ENCODE measurements at regions not wholly inside any gene's neighbourhood (a gene's known extent, or its start where the extent isn't known, plus 50 kb on each side); places are given as distances from the start of the nearest gene placed in this dataset.

- intact Hi-C loops (cut with DNase I; ENCODE audit: low total_unique reads) = no loop called here
- TF ChIP-seq, protein P1, sequence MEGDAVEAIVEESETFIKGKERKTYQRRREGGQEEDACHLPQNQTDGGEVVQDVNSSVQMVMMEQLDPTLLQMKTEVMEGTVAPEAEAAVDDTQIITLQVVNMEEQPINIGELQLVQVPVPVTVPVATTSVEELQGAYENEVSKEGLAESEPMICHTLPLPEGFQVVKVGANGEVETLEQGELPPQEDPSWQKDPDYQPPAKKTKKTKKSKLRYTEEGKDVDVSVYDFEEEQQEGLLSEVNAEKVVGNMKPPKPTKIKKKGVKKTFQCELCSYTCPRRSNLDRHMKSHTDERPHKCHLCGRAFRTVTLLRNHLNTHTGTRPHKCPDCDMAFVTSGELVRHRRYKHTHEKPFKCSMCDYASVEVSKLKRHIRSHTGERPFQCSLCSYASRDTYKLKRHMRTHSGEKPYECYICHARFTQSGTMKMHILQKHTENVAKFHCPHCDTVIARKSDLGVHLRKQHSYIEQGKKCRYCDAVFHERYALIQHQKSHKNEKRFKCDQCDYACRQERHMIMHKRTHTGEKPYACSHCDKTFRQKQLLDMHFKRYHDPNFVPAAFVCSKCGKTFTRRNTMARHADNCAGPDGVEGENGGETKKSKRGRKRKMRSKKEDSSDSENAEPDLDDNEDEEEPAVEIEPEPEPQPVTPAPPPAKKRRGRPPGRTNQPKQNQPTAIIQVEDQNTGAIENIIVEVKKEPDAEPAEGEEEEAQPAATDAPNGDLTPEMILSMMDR (IDR thresholded peaks at IDR 0.05) = no peak
- no peak for TF ChIP-seq POLR2AphosphoS5 (IDR thresholded peaks at IDR 0.05)
- TF ChIP-seq POLR2A (IDR thresholded peaks at IDR 0.05) = no peak
- peaks cover 6% of the 10 kb centered on the region in 2 donors for H3K9me3 ChIP-seq
- no peak overlapping the region for H3K27ac ChIP-seq
- H3K4me3 ChIP-seq = no peak overlapping the region
- peaks cover 0 to 6% of the 10 kb centered on the region in 2 donors for H3K4me1 ChIP-seq
- DNase-seq (ENCODE audit: low spot score in 2 of 2) = no peak
- H3K27me3 ChIP-seq = no peaks in the 10 kb centered on the region
- H3K36me3 ChIP-seq = no peaks in the 10 kb centered on the region
These were observed 128.9 kb downstream of the AQP9 start for GRCh38 chr15:58267051-58267450.

- Histone ChIP-seq H3K4me3 (no peak overlapping the region), H3K36me3 (no peaks in the 10 kb centered on the region), H3K27ac (peak overlapping the region; percentile 48), H3K27me3 (no peaks in the 10 kb centered on the region), H3K9me3 (peaks cover 6% of the 10 kb centered on the region in 2 donors), H3K4me1 (peaks cover 0 to 6% of the 10 kb centered on the region in 2 donors)
- intact Hi-C loops (cut with DNase I; ENCODE audit: low total_unique reads) = no loop called here
- TF ChIP-seq POLR2A (IDR thresholded peaks at IDR 0.05) (no peak), POLR2AphosphoS5 (IDR thresholded peaks at IDR 0.05) (no peak)
- TF ChIP-seq, protein P1 (IDR thresholded peaks at IDR 0.05) = no peak
- DNase-seq (ENCODE audit: low spot score in 2 of 2) = no peak
These were observed 130.6 kb downstream of the AQP9 start for GRCh38 chr15:58268746-58269267.

- Histone ChIP-seq H3K36me3 (no peaks in the 10 kb centered on the region), H3K4me1 (peaks cover 0 to 6% of the 10 kb centered on the region in 2 donors), H3K27me3 (no peaks in the 10 kb centered on the region), H3K9me3 (peaks cover 6% of the 10 kb centered on the region in 2 donors), H3K27ac (peak overlapping the region; percentile 58 to 84), H3K4me3 (no peak overlapping the region)
- intact Hi-C loops (cut with DNase I; ENCODE audit: low total_unique reads) = no loop called here
- no peak for TF ChIP-seq POLR2AphosphoS5 (IDR thresholded peaks at IDR 0.05)
- TF ChIP-seq, protein P1 (IDR thresholded peaks at IDR 0.05) = peak in 2 of 3 donors; percentile 57 to 72
- DNase-seq (ENCODE audit: low spot score in 2 of 2) = no peak
These were observed 131.6 kb downstream of the AQP9 start for GRCh38 chr15:58269455-58270414.

GRCh38 chr15:58271410-58271809 lies 133.2 kb downstream of the AQP9 start:
- no peak overlapping the region for H3K27ac ChIP-seq
- TF ChIP-seq POLR2AphosphoS5 (IDR thresholded peaks at IDR 0.05) (no peak), POLR2A (IDR thresholded peaks at IDR 0.05) (no peak)
- TF ChIP-seq, protein P1 (IDR thresholded peaks at IDR 0.05) = no peak
- H3K4me1 ChIP-seq = peaks cover 0 to 6% of the 10 kb centered on the region in 2 donors
- H3K36me3 ChIP-seq = no peaks in the 10 kb centered on the region
- DNase-seq (ENCODE audit: low spot score in 2 of 2) = no peak
- intact Hi-C loops (cut with DNase I; ENCODE audit: low total_unique reads) = no loop called here
- H3K9me3 ChIP-seq = peaks cover 6% of the 10 kb centered on the region in 2 donors
- no peak overlapping the region for H3K4me3 ChIP-seq
- H3K27me3 ChIP-seq = no peaks in the 10 kb centered on the region

DNA sequence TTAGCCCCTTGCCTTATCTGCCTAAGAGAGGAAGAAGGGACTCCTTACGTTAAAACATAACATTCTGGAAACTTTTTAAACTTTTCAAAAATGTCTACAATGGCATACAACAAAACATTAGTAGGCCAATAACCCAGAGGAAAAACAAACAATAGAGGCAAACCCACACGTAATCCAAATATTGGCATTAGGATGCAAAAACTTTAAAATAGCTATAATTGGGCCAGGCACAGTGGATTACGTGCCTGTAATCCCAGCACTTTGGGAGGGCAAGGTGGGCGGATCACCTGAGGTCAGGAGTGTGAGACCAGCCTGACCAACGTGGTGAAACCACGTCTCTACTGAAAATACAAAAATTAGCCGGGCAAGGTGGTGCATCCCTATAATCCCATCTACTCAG lies 134.9 kb downstream of the AQP9 start:
- Histone ChIP-seq H3K9me3 (peaks cover 6% of the 10 kb centered on the region in 2 donors), H3K4me1 (peaks cover 0 to 6% of the 10 kb centered on the region in 2 donors), H3K27ac (no peak overlapping the region), H3K36me3 (no peaks in the 10 kb centered on the region), H3K27me3 (no peaks in the 10 kb centered on the region), H3K4me3 (no peak overlapping the region)
- no peak for DNase-seq (ENCODE audit: low spot score in 2 of 2)
- intact Hi-C loops (cut with DNase I; ENCODE audit: low total_unique reads) = no loop called here
- TF ChIP-seq, protein P1 (IDR thresholded peaks at IDR 0.05) = no peak

Data from breast epithelium (tissue), 4 donors.